ENCODE measurements at regions not wholly inside any gene's neighbourhood (a gene's known extent, or its start where the extent isn't known, plus 50 kb on each side); places are given as distances from the start of the nearest gene placed in this dataset.

- DNase-seq, result no peak
These were observed 734.4 kb downstream of the MAFB start for GRCh38 chr20:39954621-39955020.

GRCh38 chr20:39946931-39947330 lies 742.1 kb downstream of the MAFB start:
- DNase-seq, result no peak

DNA sequence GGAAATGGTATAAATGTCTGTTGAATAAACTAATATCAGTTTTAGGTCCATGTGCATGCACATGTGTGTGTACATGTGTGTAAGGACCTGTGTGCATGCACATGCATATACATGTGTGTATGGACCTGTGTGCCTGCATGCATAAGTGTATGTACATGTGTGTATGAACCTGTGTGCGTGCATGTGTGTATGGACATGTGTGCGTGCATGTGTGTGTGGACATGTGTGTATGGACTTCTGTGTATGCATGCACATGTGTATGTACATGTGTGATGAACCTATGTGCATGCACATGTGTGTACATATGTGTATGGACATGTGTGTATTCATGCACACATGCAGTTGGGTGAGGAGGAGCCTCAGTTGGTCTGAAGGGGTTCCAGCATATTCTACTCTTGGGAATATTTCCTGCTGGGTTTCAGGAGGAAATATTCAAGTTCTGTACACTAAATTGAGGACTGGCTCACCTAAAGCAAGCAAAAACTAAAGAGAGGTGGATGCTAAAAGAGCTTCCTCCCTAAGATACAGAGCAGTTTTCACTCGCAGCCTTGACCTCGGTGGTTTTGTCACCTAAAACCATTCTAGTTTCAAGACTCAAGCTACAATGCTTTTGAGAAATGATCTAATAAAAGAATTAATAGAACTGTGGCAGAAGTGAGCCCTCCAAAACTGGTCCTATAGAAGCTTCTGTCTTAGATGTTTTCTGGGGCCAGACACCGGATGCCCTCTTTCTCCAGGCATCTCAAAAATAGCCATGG lies 742.8 kb downstream of the MAFB start:
- no peak for DNase-seq

DNA sequence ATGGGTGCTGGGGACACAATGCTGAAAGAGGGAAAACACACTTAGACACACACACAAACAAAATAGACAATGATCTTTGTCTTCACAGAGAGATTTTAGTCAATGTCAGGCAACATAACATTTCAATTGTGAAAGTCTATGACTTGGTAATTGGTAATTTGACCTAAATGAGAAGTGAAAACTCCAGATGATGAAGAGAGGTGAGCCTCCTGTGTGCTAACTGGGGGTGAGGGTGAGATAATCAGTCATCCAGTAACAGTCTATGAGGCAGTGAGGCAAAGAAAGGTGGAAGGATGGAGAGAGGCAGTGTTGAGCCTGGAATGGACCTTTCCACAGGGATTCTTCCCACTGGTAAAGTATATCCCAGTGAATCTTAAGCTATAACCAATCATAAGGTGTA lies 744.2 kb downstream of the MAFB start:
- DNase-seq, result no peak

GRCh38 chr20:39943336-39943735 lies 745.7 kb downstream of the MAFB start:
- no peak for DNase-seq

DNA sequence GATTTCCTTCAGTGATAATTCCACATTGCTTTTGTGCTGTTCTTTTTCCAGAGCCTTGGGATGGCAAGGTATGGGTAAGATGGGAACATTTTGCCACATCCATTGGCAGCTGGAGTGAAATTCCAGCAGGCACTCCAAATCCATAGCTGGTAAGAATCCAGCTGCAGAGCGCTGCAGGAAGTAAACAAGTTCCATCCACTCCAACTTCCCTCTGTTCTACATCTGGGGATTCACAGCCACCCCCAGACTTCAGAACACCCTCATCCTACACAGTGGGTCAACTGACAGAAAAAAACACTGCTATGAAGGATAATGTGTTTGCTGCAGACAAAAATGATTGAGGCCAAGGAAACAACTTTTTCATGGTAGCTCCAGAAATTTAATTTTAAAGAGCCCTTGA lies 747.8 kb downstream of the MAFB start:
- no peak for DNase-seq

DNA sequence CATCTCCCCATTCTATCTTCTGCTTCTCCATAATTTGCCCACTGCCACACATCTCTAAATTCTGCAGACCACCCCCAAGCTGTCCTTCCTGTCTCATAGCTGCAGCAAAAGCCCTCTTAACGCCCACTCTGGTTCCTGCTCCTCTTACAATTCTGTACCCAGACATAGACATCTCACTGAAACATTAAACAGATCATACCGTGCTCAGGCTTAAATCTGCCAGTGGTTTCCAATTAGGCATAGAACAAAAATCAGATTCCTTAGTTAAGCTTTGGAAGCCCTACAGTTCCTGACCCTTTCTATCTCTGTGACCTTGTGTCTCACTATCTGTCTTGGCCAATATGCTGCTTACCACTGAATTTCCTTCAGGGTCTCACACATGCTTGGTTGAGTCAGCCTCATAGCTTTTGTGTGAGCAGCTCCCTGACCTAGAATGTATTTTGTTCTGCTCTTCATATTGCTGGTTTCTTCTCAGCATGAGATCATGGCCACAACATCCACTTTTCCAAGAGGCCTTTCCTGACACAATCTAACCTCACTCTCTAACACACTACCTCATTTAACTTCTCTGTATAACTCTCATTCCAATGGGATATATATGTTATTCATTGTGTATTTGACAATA lies 749.7 kb downstream of the MAFB start:
- no peak for DNase-seq

GRCh38 chr20:39936401-39936800 lies 752.6 kb downstream of the MAFB start:
- DNase-seq, result no peak

DNA sequence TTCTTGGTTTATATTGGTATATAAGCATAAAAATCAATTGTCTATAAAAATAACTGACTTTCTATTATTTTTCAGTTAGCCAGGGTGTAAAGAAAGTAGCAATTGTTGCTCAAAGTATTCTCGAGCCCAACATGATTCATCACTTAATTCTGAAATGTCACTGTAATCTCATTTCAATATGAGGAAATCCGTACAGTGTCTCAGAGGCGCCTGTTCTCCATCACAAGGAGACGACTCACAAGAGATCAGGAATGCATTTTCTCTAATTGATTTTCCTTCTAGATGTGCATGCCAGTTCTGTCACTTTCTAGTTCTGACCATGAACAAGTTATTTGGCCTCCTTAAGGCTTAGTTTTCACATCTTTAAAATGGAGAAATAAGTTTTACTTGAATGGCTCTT lies 753.1 kb downstream of the MAFB start:
- DNase-seq, result no peak

- DNase-seq, result no peak
These were observed 772.7 kb downstream of the MAFB start for GRCh38 chr20:39916236-39916765.

DNA sequence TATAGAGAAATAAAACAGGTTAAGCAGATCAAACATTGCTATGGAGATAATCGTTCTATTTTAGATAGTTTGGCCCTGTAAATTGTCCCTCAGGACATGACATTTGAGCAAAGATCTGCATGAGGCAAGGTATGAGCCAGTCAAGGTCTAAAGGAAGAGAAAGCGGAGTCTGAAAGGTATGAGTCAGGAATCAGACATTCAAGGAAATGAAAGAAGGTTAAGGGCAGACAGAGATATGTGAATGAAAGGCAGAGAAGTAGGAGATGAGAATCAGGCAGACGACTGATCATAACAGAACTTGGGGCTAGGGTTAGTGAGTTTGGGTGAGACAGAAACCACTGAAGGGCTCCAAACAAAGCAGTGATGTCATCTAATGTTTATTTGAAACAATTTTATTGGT lies 775.8 kb downstream of the MAFB start:
- no peak for DNase-seq

- DNase-seq, result no peak
These were observed 777.5 kb downstream of the MAFB start for GRCh38 chr20:39911497-39911896.

- no peak for DNase-seq
These were observed 778.5 kb downstream of the MAFB start for GRCh38 chr20:39910536-39910935.

- no peak for DNase-seq
These were observed 779.6 kb downstream of the MAFB start for GRCh38 chr20:39909447-39909846.

DNA sequence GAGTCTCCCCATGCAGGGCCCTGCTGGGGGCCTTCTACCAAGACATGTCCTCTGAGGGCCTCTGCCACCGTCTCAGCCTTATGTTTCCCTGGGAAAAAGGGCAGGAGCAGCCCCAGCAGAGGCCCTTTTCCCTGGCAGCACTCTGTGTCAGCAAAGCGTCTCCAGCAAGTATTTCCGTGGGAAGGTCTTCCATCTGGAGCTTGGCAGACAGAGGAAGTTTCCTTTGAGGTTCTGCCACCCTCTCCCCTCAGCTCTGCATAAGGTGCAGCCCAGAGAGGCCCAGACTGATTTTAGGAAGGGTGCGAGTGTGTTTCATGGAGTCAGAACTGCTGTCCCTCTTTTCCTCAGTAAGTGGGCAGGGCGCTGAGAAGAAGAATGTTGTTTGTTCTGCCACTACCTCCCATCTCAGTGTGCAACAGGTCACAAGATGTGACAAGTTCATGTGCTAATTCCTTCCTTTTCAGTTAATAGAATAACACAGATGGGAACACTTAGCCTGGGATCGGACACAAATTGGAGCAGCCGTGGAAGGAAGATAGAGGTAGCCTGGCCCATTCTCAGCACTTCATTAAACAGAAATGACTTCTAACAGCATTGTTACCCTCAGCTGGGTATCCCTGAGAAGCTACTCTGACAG lies 784.4 kb downstream of the MAFB start:
- no peak for DNase-seq

- DNase-seq, result no peak
These were observed 785.1 kb downstream of the MAFB start for GRCh38 chr20:39903806-39904465.

DNA sequence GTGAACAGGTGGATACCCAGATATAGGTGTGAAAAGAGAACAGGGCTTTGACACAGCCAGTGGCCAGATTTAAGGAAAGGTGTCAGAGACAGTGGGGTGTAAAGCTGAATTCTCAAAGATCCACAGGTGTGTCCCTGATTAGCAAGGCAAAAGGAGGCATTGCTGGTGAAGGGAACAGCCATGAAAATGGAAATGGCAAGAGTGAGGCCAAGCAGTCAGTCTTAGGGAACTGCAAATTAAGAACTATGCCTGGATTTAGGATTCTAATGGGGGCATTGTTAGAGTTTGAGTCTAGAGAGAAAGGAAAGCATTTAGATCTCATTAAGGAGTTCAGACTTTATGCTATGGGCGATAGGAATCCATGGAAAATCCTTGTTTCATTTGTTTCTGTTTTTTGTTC lies 789.2 kb downstream of the MAFB start:
- no peak for DNase-seq

GRCh38 chr20:39898467-39898852 lies 790.6 kb downstream of the MAFB start:
- no peak for DNase-seq

GRCh38 chr20:39897781-39898466 lies 791.1 kb downstream of the MAFB start:
- no peak for DNase-seq

GRCh38 chr20:39897058-39897457 lies 792.0 kb downstream of the MAFB start:
- DNase-seq, result no peak

DNA sequence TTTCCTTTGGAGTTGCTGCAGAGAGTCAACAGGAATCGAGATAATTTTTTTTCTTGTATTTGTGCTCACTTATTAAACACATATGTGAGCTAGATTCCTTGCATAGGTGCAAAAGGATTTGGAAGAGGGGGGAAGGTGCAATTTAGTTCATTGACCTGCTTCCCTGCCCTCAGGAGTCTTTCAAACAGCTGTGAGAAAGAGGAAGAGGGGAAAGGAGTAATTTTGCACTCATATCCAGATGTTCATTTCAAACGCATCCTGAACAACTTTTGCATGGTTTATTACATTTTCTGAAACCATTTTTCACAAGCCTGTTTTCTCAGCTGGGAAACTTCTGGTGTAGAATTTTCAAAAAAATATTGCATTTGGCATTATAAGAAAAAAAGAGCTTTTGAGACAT lies 795.0 kb downstream of the MAFB start:
- DNase-seq, result no peak

DNA sequence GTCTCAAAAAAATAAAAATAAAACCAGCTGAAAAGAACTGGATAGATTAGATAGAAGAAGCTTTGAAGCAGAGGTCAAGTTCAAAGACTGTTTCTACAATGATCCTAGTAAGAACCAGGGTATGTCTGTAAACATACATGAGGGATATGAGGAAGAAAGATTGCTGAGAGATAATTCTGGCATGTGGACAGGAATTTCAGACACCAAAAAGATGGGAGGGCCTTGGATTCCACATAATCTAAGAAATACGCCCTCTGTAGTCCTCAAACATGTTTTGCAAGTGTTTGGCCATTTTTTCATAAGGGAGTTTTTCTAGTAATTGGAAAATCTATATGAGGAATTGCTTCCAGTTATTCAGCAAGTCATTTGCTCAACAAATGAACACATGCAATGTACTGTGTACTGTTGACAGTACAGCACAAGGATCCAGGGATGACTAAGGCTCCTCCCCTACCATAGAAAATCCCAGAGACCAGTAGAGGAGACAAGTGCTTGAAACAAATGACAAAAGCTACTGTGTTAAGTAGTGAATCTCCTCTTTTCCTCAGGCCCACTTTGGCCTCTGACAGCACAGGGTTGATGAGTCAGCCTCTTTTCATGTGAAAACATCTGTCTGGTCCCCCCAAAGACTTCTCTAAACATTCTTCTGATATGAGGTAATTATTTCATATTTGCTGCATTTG lies 795.9 kb downstream of the MAFB start:
- DNase-seq, result no peak
